CD4-positive, alpha-beta T cell (primary cell): ENCODE measurements at regions not wholly inside any gene's neighbourhood (a gene's known extent, or its start where the extent isn't known, plus 50 kb on each side); places are given as distances from the start of the nearest gene placed in this dataset.

ENCODE experiments used
- ATAC-seq: fragments of 200-7000 bp; cut with Tn5 transposase; one replicate; pipeline ENCODE4 v1.10.0; 2022; ENCODE audit warnings: mild to moderate bottlenecking; ENCODE audit not compliant: poor library complexity
- CTCF ChIA-PET: fragments of 350-600 bp; sonication (Branson Sonifier 250); formaldehyde crosslinking; loops from one replicate; lab custom pipeline; 2021; ENCODE audit warnings: antibody characterized with exemption, inconsistent platforms; lab: Charles Lee
- POLR2A ChIA-PET: fragments of 350-600 bp; sonication (Branson Sonifier 250); formaldehyde crosslinking; loops from one replicate; lab custom pipeline; 2021; ENCODE audit warnings: antibody characterized with exemption, inconsistent platforms; lab: Charles Lee
- DNase-seq, 14 experiments: peaks; one replicate each; pipeline ENCODE4 v3.0.0-alpha.2; 2013 to 2020; ENCODE audit warnings: mixed read lengths in 2 of 14
- H3K27ac ChIP-seq, 2 donors: one replicate each; pipeline versions ENCODE4 v1.5.1 to v1.7.0; 2013; ENCODE audit warnings: low read length in 2 of 2, low read depth in 1 of 2, mild to moderate bottlenecking in 1 of 2
- H3K27me3 ChIP-seq, 2 experiments: 1 replicate in 1 of 2; 2 replicates in 1 of 2; pipeline versions ENCODE4 v1.6.1 to v1.7.0; 2013; ENCODE audit warnings: low read length in 2 of 2, control low read depth in 1 of 2, mild to moderate bottlenecking in 1 of 2, moderate library complexity in 1 of 2; ENCODE audit not compliant: insufficient read depth in 2 of 2, control insufficient read depth in 1 of 2
- H3K36me3 ChIP-seq: one replicate; pipeline ENCODE4 v1.6.1; 2013; ENCODE audit warnings: low read length, control low read depth; ENCODE audit not compliant: insufficient read depth
- H3K4me1 ChIP-seq: one replicate; pipeline ENCODE4 v1.6.1; 2013; ENCODE audit warnings: low read length, control low read depth; ENCODE audit not compliant: insufficient read depth
- H3K4me3 ChIP-seq: one replicate; pipeline ENCODE4 v1.5.1; 2013; ENCODE audit warnings: mild to moderate bottlenecking, low read length, moderate library complexity
- H3K9me3 ChIP-seq, 2 experiments: 1 replicate in 1 of 2; 2 replicates in 1 of 2; pipeline versions ENCODE4 v1.6.1 to v1.7.0; 2013; ENCODE audit warnings: low read length in 2 of 2, mild to moderate bottlenecking in 2 of 2, control low read depth in 1 of 2, moderate library complexity in 1 of 2; ENCODE audit not compliant: control insufficient read depth in 1 of 2, insufficient read depth in 1 of 2
- H3K27ac Mint-ChIP-seq: one replicate; pipeline ENCODE4 v1.8.0; 2020; ENCODE audit warnings: mixed read lengths
- H3K27me3 Mint-ChIP-seq: one replicate; pipeline ENCODE4 v1.8.0; 2021; ENCODE audit warnings: mixed read lengths
- H3K36me3 Mint-ChIP-seq: one replicate; pipeline ENCODE4 v1.8.0; 2021; ENCODE audit warnings: low read depth, mixed read lengths
- H3K4me1 Mint-ChIP-seq: one replicate; pipeline ENCODE4 v1.8.0; 2021; ENCODE audit warnings: low read depth, mixed read lengths
- H3K4me3 Mint-ChIP-seq: one replicate; pipeline ENCODE4 v1.8.0; 2020; ENCODE audit warnings: mild to moderate bottlenecking, mixed read lengths
- H3K9me3 Mint-ChIP-seq: one replicate; pipeline ENCODE4 v1.8.0; 2020; ENCODE audit warnings: mixed read lengths
- CTCF ChIP-seq: fragments of 200-600 bp; IDR thresholded peaks from one replicate; pipeline ENCODE4 v1.8.0; 2022; ENCODE audit warnings: antibody characterized with exemption, mild to moderate bottlenecking
- intact Hi-C, 2 experiments: fragments of 100-400 bp; cut with DNase I in 1 of 2; cut with micrococcal nuclease in 1 of 2; formaldehyde crosslinking; loops; one replicate each; pipeline versions ENCODE4 v1.15.1 to v1.9.0; 2023 to 2025; cut with DNase I, micrococcal nuclease

GRCh38 chr20:21033817-21034216 is 72.3 kb downstream of the LINC00237 start:
- intact Hi-C loops, result no loop called here
- no peak for TF ChIP-seq CTCF
- POLR2A ChIA-PET, result no interaction called here
- Histone ChIP-seq H3K4me3 (no peak overlapping the region), H3K9me3 (no peaks in the 10 kb centered on the region), H3K27me3 (peaks cover 0 to 9% of the 10 kb centered on the region in 2 experiments), H3K27ac (no peak overlapping the region), H3K36me3 (no peaks in the 10 kb centered on the region), H3K4me1 (no peaks in the 10 kb centered on the region)
- Mint-ChIP-seq H3K9me3 (no peaks in the 10 kb centered on the region), H3K36me3 (no peaks in the 10 kb centered on the region), H3K4me3 (no peak overlapping the region), H3K27ac (no peak overlapping the region), H3K4me1 (no peaks in the 10 kb centered on the region), H3K27me3 (peaks cover 41% of the 10 kb centered on the region)
- no peak for ATAC-seq
- DNase-seq, result no peak
- CTCF ChIA-PET, result no interaction called here

GRCh38 chr20:21031666-21032065 is 74.5 kb downstream of the LINC00237 start:
- ChIA-PET POLR2A (no interaction called here), CTCF (no interaction called here)
- Histone ChIP-seq H3K36me3 (no peaks in the 10 kb centered on the region), H3K9me3 (no peaks in the 10 kb centered on the region), H3K27ac (no peak overlapping the region), H3K27me3 (peaks cover 0 to 9% of the 10 kb centered on the region in 2 experiments), H3K4me1 (no peaks in the 10 kb centered on the region), H3K4me3 (no peak overlapping the region)
- Mint-ChIP-seq H3K4me1 (no peaks in the 10 kb centered on the region), H3K36me3 (no peaks in the 10 kb centered on the region), H3K9me3 (no peaks in the 10 kb centered on the region), H3K4me3 (no peak overlapping the region), H3K27ac (no peak overlapping the region), H3K27me3 (peaks cover 38% of the 10 kb centered on the region)
- no peak for TF ChIP-seq CTCF
- DNase-seq (no peak), ATAC-seq (no peak)
- intact Hi-C loops, result no loop called here

GRCh38 chr20:21029341-21029740 is 76.8 kb downstream of the LINC00237 start:
- no peaks in the 10 kb centered on the region for H3K9me3 Mint-ChIP-seq
- TF ChIP-seq CTCF, result no peak
- H3K36me3 ChIP-seq, result no peaks in the 10 kb centered on the region
- CTCF ChIA-PET, result no interaction called here
- H3K4me1 Mint-ChIP-seq, result no peaks in the 10 kb centered on the region
- POLR2A ChIA-PET, result no interaction called here
- intact Hi-C loops, result no loop called here
- no peak overlapping the region for H3K4me3 ChIP-seq
- no peaks in the 10 kb centered on the region for H3K36me3 Mint-ChIP-seq
- no peaks in the 10 kb centered on the region for H3K4me1 ChIP-seq
- no peaks in the 10 kb centered on the region for H3K9me3 ChIP-seq
- H3K27ac ChIP-seq, result no peak overlapping the region
- DNase-seq (no peak), ATAC-seq (no peak)
- H3K27me3 Mint-ChIP-seq, result peaks cover 37% of the 10 kb centered on the region
- H3K27ac Mint-ChIP-seq, result no peak overlapping the region
- no peak overlapping the region for H3K4me3 Mint-ChIP-seq
- peaks cover 0 to 4% of the 10 kb centered on the region in 2 experiments for H3K27me3 ChIP-seq
